ENCODE measurements at regions not wholly inside any gene's neighbourhood (a gene's known extent, or its start where the extent isn't known, plus 50 kb on each side); places are given as distances from the start of the nearest gene placed in this dataset.

DNA sequence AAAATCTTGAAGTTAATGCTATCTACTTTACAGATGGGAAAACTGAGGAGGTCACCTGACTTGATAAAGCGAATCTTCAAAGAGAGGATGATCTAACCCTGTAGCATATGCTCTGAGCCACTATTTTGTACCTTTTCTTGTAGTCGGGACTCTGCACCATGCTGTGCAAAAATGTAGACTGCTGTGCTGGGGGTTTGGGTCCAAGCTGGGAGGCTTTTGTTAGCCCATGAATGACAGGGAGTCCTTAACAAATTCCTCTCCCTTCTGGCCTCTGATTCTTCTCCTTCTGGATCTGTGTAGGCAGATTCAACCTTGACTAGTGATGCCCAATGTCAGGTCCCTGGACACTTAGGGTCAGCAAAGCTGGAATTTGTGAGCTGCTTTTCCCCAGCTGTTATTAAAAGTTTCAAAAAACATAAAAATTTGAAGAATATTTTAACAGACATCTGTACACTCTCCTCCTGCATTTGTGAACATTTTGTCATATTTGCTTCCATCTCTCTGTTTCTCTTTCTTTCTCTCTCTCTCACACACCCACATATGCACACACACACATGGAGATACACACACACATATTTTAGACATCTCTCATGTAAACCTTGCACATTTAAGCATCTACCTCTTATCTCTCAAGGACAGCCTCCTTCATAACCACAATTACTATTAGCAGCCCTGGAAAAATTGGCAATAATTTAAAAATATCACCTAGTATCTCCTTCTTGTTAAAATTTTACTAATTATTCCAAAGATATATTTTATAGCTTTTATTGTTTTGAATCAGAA lies 335.0 kb upstream of the TRIB2 start:
- POLR2A ChIA-PET, result no interaction called here
- DNase-seq (ENCODE audit: low read depth, low spot score) (no peak), ATAC-seq (no peak)
- H3K9me2 ChIP-seq (ENCODE audit: insufficient read depth), result no peaks in the 10 kb centered on the region
- no peak overlapping the region for H3K4me2 ChIP-seq (ENCODE audit: low read length)
- H3K79me2 ChIP-seq (ENCODE audit: insufficient read depth, low read length), result no peaks in the 10 kb centered on the region
- H3K4me1 ChIP-seq (ENCODE audit: control insufficient read depth in 1 of 2, insufficient read depth in 2 of 2, low read length in 2 of 2), result no peaks in the 10 kb centered on the region
- no peak overlapping the region for H3K9ac ChIP-seq (ENCODE audit: low read length)
- no peak overlapping the region for H3K4me3 ChIP-seq (replicated peaks in 1 of 2; ENCODE audit: low read depth in 1 of 2, low read length in 2 of 2)
- CTCF ChIA-PET, result interaction anchor here (0.6 to 1.4 kb wide), 2 partner anchors 334 to 552 kb away, joined by 3 read pairs; no protein-coding TSS in a partner anchor
- no peak for TF ChIP-seq ZNF274 (IDR thresholded peaks at IDR 0.05; ENCODE audit: low read depth, low read length)
- no peak for TF ChIP-seq YY1 (IDR thresholded peaks at IDR 0.05; ENCODE audit: extremely low read depth, insufficient replicate concordance, low read depth, low read length)
- TF ChIP-seq, protein P1, sequence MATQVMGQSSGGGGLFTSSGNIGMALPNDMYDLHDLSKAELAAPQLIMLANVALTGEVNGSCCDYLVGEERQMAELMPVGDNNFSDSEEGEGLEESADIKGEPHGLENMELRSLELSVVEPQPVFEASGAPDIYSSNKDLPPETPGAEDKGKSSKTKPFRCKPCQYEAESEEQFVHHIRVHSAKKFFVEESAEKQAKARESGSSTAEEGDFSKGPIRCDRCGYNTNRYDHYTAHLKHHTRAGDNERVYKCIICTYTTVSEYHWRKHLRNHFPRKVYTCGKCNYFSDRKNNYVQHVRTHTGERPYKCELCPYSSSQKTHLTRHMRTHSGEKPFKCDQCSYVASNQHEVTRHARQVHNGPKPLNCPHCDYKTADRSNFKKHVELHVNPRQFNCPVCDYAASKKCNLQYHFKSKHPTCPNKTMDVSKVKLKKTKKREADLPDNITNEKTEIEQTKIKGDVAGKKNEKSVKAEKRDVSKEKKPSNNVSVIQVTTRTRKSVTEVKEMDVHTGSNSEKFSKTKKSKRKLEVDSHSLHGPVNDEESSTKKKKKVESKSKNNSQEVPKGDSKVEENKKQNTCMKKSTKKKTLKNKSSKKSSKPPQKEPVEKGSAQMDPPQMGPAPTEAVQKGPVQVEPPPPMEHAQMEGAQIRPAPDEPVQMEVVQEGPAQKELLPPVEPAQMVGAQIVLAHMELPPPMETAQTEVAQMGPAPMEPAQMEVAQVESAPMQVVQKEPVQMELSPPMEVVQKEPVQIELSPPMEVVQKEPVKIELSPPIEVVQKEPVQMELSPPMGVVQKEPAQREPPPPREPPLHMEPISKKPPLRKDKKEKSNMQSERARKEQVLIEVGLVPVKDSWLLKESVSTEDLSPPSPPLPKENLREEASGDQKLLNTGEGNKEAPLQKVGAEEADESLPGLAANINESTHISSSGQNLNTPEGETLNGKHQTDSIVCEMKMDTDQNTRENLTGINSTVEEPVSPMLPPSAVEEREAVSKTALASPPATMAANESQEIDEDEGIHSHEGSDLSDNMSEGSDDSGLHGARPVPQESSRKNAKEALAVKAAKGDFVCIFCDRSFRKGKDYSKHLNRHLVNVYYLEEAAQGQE (IDR thresholded peaks at IDR 0.05; ENCODE audit: low read depth), result no peak
- no peak for TF ChIP-seq ZFX (IDR thresholded peaks at IDR 0.05)
- TF ChIP-seq, protein P2, sequence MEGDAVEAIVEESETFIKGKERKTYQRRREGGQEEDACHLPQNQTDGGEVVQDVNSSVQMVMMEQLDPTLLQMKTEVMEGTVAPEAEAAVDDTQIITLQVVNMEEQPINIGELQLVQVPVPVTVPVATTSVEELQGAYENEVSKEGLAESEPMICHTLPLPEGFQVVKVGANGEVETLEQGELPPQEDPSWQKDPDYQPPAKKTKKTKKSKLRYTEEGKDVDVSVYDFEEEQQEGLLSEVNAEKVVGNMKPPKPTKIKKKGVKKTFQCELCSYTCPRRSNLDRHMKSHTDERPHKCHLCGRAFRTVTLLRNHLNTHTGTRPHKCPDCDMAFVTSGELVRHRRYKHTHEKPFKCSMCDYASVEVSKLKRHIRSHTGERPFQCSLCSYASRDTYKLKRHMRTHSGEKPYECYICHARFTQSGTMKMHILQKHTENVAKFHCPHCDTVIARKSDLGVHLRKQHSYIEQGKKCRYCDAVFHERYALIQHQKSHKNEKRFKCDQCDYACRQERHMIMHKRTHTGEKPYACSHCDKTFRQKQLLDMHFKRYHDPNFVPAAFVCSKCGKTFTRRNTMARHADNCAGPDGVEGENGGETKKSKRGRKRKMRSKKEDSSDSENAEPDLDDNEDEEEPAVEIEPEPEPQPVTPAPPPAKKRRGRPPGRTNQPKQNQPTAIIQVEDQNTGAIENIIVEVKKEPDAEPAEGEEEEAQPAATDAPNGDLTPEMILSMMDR (IDR thresholded peaks at IDR 0.05 in 2 of 3, conservative IDR thresholded peaks at IDR 0.05 in 1 of 3; ENCODE audit: borderline replicate concordance in 1 of 3, insufficient read depth in 1 of 3, low read depth in 2 of 3, low read length in 2 of 3), result no peak
- no peak for TF ChIP-seq TCF7L2 (IDR thresholded peaks at IDR 0.05; ENCODE audit: borderline replicate concordance, extremely low read depth, insufficient read depth, insufficient read length)
- TF ChIP-seq POLR2AphosphoS5 (IDR thresholded peaks at IDR 0.05; ENCODE audit: low read depth, low read length), result no peak
- no peak for TF ChIP-seq EZH2 (IDR thresholded peaks at IDR 0.05)
- TF ChIP-seq EZH2phosphoT487 (IDR thresholded peaks at IDR 0.05; ENCODE audit: borderline replicate concordance), result no peak
- TF ChIP-seq CEBPB (IDR thresholded peaks at IDR 0.05; ENCODE audit: low read depth), result no peak
- no peak for TF ChIP-seq RAD21 (IDR thresholded peaks at IDR 0.05; ENCODE audit: low read depth)
- intact Hi-C loops (cut with micrococcal nuclease), result no loop called here
- RAD21 ChIA-PET (ENCODE audit: low non-redundant PET in 1 of 2, low total read pairs in 2 of 2, uncharacterized antibody in 2 of 2, unreplicated experiment in 2 of 2), result no interaction called here
- no peaks in the 10 kb centered on the region for H4K20me1 ChIP-seq (ENCODE audit: insufficient read depth)
- BruUV-seq (replicated peaks), result no TSS peak
- no peaks in the 10 kb centered on the region for H3K9me3 ChIP-seq (ENCODE audit: control insufficient read depth in 1 of 2, insufficient read depth in 1 of 2, low read depth in 1 of 2, low read length in 2 of 2)
- no peaks in the 10 kb centered on the region for H3K27me3 ChIP-seq (ENCODE audit: insufficient read depth, low read length)
- H2AFZ ChIP-seq (ENCODE audit: low read depth, low read length, poor library complexity, severe bottlenecking), result no peak overlapping the region
- no peak overlapping the region for H3K27ac ChIP-seq (ENCODE audit: low read depth, low read length)
- no peaks in the 10 kb centered on the region for H3K36me3 ChIP-seq (ENCODE audit: control insufficient read depth in 1 of 2, insufficient read depth in 2 of 2, low read length in 2 of 2)
